NCI-H1092 (cell line): ENCODE measurements at regions not wholly inside any gene's neighbourhood (a gene's known extent, or its start where the extent isn't known, plus 50 kb on each side); places are given as distances from the start of the nearest gene placed in this dataset.
A peak's percentile ranks its signal among the peaks of the same experiment; 100 is the strongest.
"Not testable (repeated sequence)": the region's sequence is repeated elsewhere in the genome, so short reads cannot be mapped to it uniquely, and the experiment has no call there.

Experiments used
- DNase-seq: peaks from one replicate; lab custom pipeline; 2025; lab: John Stamatoyannopoulos, UW

DNA sequence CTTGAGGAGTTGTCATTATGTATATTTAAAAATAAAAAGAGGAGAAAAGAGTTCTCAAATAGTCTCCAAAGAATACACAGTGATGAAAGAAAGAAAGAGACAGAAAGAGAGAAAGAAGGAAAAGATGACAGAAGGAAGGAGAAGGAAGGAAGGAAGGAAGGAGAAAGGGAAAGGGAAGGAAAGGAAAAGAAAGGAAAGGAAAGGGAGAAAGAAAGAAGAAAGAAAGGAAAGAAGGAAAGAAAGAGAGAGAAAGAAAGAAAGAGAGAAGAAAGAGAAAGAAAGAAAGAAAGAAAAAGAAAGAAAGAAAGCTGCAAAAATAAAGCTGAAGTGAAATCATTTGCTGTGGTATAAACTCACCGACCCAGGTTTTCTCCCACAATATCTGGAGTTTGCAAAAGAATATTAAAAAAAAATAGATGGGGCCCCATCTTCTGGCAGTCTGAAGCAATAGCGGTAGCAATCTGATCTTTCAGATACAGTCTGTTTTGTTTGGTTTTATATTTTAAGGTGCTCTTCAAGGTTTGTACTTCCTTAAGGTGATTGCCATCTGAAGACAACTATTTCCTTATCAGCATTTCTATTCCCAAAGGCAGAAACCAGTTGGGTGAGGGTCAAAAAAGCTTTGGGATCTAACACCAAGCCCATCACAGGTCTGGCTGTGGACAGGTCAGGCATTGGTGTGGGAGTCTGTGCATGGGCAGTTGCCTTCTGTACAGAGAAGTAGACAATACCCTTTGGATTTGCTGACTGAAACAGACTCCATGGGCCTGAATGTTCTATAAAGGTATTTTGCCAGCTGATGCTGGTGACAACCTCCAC is 160.4 kb downstream of the CPEB2 start:
- DNase-seq, result no peak

DNA sequence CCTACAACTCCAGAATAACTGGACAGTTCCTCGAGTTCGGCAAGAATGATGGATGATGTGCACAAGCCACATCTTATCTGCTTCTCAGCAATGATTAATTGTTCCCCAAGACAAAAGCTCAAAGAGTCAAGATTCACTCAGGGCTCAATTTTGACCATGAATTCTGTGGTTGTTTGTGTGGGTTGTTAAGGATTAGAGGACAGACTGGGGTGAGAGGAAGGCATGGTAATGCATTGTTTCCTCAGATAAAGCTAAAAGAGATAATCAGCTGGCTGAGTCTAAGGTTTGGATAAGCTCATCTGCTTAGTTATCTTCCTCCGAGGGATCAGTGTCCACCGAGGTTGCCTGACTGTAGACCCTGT is 161.0 kb downstream of the CPEB2 start:
- no peak for DNase-seq

DNA sequence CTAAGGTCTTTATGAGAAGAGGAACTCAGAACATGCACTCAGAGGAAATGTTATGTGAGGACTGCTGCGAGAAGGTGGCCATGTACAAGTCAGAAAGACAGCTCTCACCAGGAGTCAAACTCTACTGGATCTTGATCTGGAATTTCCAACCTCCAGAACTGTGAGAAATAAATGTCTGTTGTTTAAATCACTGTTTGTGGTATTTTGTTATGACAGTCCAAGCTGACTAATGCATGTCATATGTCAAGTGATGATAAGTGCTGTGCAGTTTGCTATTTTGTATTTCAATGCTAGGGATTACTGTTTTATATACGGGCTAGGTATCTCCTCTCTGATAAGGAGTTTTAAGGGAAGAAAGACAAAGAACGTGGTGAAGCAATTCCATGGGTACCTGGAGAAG is 162.3 kb downstream of the CPEB2 start:
- DNase-seq, result no peak

DNA sequence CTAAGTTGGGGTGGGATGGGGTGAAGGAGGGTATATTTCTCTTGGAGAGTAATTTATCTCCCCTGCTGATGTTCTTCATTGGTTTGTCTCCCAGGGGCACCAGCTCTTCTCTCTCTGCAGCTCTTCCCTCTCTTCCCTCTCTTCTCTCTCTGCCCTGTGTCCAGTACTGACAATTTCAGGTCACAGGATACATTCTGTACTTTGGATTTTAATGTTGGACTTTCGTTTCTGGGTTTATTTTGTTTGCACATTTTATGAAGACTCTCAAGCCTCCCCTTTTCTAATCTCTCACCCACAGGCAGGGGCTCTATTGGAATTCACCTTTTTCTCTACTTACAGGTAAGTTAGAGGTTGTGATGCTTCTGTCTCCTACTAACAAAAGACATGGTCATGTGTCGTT is 165.5 kb downstream of the CPEB2 start:
- DNase-seq, result no peak

DNA sequence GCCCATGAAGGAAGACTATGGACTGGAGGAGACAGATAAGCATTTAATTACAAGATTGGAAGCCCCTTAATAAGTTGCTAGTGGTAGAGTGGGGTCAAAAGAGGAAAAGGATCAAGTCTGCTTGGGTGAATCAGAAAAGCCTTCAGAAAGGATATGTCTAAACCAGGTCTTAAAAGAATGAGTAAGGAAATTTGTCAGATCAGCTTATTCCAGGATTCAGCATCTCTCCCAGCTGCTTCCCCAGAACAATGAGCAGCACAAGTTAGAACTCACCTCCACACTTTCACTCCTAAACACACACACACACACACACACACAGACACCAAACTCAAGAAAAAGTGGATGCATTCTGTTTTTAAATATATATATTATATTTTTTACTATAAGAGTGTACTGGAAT is 166.5 kb downstream of the CPEB2 start:
- no peak for DNase-seq

DNA sequence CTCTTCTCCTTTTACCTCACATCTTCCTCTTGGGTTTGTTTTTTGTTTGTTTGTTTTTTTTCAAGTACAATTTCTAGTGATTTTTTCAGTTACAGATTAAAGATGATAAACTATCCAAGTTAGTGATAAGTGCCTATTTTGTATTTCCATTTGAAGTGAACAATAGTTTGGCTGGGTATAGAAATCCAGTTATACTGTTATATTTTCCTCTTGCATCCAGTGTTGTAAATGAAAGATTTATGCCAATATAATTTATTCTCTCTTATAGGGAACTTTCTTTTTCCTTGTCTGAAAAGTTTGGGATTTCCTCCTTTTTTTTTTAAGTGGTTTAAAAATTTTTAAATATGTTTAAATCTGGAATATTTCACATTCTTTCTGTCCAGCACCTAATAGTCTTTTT is 169.4 kb downstream of the CPEB2 start:
- DNase-seq, result no peak

DNA sequence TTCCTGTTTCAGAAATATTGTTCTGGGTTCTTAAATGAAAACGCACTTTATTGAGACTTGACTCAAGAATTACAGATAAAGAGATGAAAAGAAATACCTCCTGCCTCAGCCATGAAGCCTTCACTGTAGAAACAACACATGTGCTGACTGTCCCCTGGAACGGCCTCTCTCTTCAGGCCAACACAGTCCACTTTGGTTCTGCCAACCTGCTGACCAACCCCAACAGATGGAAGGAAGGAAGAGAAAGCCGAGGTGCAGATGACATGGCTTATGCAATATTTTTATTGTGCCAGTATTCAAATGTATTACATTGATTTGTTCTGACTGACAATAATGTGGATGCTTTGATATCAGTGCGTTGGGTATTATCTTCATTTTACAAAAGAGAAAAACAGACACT is 171.0 kb downstream of the CPEB2 start:
- DNase-seq, result no peak

DNA sequence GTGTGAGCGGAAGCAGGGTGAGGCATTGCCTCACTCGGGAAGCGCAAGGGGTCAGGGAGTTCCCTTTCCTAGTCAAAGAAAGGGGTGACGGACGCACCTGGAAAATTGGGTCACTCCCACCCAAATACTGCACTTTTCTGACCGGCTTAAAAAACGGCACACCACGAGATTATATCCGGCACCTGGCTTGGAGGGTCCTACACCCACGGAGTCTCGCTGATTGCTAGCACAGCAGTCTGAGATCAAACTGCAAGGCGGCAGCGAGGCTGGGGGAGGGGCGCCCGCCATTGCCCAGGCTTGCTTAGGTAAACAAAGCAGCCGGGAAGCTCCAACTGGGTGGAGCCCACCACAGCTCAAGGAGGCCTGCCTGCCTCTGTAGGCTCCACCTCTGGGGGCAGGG is 171.9 kb downstream of the CPEB2 start:
- not testable (repeated sequence) for DNase-seq

DNA sequence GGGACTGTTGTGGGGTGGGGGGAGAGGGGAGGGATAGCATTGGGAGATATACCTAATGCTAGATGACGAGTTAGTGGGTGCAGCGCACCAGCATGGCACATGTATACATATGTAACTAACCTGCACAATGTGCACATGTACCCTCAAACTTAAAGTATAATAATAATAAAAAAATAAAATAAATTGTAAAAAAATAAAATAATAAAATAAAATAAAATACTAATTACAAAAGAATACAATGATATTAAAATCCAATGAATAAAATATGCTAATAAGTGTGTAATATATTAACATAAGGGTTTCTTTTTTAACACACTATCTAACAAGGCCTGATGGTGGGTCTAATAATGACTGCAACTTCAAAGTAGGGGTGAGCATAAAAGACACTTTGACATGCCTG is 177.6 kb downstream of the CPEB2 start:
- not testable (repeated sequence) for DNase-seq

DNA sequence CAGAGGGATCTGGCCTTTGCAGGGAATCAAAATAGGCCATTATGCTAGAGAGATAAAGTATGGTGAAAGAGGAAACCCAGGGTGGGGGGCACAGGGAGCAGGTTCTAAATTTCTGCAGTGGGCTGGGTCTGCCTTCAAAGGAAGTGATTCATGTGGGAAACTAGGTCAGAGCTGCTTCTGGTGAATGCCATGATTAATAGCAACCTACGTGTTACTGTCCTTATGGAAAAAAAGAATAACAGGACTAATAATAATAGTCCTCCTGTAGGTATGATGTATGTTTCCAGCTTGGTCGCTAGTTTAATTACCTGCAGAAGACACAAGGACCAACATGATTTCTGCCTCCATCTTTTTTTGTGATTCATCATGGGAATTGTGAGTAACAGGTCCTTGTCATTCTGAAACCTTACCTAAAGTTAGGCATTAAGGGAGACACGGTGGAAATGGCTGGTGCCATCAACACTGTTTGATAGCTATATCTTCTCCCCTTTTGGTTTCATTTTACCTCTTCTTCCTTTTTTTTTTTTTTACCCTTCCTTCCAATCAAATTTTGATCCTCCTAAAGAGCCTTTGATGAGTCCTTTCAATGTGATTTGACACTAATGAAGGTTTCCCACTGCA is 180.4 kb downstream of the CPEB2 start:
- no peak for DNase-seq

DNA sequence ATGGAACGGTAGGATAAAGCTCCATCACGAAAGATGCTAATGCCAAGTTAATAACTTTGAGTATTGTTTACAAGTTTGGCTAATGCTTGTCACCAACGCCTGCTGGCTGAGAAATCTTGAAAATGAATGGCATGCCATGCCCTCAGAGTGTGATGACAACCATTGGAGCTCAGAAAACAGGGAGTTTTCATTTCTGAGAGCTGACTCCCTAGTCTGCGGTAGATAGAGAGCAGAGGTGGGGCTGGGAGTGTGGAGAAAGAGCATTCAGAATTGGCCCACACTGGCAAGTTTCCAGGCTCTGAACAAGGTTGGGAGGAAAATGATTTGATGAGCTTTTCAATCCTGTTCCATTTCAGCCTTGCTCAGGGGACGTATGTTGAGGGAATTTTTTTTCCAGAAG is 183.9 kb downstream of the CPEB2 start:
- peak; percentile 2 for DNase-seq

DNA sequence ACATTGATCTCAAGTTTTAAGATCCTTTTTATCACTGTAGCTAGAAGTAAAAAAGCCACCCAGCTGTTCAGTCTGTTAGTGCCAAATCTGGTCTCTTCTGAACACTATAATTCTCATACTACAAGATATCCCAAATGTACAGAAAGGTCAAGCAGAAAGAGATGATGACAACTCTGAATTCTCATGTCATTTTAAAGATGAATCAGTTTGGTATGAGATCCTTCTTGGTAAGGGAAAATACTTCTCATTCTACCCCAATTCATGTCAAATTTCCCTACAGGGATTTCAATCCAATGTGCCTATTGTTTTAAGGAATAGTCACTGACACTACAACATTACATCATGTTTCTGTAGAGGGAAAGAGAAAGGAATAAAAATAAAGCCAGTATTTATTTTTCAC is 184.5 kb downstream of the CPEB2 start:
- no peak for DNase-seq

DNA sequence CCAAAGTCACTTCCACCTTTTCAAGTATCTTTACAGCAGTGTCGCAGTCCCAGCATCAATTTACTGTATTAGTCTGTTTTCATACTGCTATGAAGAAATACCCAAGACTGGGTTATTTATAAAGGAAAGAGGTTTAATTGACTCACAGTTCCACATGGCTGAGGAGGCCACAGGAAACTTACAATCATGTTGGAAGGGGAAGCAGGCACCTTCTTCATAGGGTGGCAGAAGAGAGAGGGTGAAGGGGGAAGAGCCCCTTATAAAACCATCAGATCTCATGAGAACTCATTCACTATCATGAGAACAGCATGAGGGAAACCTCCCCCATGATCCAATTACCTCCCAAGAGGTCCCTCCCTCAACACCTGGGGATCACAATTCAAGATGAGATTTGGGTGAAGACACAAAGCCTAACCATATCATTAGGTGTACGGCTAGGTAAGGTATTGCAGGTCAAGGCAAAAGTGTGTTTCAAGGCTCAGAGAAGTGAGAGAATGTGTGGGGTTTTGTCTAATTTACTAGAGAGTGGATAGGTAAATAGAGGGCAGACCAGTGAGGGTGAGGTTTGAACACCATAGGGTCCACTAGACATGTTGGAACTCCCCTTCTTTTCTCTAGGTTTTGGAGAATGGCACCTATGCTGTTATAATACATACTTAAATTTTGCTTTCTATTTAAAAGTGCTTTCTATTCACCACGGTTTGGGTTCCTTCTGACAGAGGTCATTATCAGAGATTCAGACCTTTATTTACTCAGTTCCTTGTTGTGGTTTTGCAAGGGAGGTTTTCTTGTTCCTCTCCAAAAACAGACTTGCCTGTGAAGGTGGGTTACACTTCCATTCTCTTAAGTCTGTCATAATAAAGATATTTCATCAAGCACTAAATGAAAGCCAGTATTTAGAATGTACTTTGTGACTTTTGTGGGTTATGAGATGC is 186.6 kb downstream of the CPEB2 start:
- DNase-seq, result no peak

DNA sequence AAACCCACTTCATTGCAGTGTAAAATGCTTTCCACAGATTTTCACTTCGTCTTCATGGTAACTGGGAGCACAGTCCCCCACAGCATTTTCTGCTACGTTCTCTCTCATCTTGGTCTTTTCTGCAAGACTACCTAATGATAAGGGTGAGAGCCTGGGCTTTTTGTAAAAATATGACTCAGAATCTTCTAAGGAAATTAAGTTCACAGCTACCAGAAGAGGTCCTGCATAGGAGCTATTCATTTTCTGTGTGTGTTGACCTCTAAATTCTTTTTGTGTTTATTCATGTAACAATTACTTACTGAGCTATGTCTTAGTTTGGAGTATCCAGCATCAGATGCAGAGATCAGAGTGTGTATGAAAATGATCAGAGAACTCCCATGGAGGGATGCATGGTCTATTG is 192.2 kb downstream of the CPEB2 start:
- no peak for DNase-seq

DNA sequence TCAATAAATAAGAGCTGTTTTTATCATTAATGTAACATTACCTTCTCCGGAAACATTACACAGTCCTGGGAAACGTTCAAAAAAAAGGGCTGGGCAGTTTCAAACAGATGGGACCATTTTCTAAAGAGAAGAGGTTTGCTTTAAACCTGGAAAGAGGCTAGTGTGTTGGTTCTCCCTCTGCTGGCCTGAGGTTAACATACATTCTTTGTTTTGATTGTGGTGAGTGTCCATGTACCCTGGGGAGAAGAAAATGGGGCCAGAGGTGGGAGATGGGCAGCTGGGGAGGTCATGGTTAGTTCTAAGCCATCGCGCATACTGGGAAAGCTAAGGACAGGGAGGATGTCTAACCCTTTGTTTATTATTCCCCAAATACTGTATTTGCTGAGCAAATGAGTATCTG is 194.7 kb downstream of the CPEB2 start:
- DNase-seq, result peak; percentile 23

DNA sequence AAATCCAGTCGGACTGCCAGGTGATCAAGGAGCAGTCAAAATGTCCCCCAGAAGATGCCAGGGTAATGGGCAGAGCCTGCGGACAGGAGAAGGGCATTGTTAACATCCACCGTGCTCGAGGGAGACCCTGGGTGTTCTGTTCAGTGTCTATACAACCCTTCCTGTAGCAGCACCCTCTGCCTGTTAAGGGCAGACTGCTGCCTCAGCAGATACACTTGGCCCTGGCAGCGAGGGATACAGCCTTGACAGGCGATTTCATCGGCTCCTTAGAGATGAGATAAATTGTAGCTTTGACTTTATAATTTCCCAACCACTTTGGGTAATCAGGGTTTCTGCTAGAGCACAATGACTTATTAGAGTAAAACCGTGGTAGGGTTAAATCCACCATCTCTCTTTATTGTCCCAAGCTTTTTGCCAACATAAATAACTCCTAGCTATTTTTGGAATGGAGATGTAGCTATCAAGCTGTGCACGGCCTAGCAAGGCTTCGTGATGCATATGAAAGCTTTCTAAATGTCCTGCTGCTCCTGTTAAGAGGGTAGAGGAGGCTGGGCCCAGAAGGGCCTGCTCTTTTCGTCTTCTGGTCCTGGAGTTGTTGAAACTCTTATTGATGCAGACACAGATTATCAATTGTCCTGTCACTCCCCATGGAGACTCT is 195.9 kb downstream of the CPEB2 start:
- no peak for DNase-seq

DNA sequence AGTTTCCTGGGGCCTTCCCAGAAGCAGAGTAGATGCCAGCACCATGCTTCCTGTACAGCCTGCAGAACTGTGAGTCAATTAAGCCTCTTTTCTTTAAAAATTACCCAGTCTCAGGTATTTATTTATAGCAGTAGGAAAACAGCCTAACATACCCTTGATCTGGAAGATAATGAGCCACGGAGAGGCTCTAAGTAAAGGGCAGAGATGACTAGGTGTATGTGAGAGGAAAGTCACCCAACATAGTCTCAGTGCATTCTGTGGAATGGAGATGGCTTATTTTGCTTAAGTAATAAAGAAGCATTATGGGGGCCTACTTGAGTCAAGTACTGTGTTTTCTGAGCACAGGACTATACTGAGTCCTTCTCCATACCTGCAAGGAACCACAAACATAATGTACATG is 199.5 kb downstream of the CPEB2 start:
- no peak for DNase-seq

DNA sequence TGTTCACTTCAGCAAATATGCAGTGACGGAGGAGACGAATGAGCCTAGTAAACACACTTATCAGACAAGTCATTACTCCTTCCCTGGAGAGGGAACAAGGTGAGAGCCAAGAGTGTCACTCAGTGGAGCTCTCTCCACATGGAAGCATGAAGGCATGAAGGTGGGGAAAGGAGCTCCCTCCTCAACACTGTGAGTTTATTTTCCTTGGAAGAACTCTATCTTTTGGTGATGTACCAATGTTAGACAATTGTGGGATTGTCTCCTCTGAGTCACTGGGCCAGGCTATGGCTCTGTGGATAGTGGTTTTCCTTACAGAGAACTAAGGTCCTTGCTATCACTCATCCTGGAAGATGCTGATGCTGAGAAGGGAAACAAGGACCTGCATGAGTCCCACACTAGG is 200.2 kb downstream of the CPEB2 start:
- DNase-seq, result no peak

DNA sequence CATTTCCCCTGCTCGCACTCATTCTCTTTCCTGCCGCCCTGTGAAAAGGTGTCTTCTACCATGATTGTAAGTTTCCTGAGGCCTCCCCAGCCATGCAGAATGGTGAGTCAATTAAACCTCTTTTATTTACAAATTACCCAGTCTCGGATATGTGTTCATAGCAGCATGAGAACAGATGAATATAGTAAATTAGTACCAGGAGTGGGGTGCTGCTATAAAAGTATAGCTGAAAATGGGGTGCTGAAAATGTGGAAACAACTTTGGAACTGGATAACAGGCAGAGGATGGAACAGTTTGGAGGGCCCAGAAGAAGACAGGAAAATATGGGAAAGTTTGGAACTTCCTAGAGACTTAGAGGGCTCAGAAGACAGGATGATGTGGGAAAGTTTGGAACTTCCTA is 204.2 kb downstream of the CPEB2 start:
- DNase-seq, result not testable (repeated sequence)

DNA sequence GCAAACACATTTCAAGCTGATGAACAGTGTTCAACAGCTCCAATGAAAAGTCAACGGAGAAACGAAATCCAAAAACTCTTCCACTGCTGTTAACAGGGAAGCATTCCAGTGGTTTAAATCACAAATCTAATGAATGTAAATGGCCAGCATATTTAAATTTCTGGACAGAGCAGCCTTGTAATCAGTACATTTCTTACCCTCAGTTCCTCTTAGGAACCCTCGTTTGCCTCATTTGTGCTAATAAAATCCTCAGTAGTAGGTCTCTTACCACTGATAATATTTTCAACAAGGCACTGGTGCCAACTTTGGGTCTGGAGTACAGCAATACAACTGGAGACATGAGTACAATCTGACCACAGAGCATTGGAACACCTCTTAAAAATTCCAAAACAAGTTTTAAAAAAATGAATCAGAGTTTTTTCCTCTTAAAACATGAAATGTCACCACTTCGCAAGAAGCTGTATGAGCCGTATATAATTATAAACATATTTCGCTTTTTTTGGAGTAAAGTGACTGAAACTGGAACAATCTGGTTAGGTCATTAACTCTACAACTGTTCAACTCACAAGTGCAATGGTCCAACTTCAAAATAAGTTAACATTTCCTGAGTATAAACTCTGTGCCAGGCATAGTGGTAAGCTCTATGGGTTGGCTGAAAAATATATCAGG is 211.2 kb downstream of the CPEB2 start:
- no peak for DNase-seq

DNA sequence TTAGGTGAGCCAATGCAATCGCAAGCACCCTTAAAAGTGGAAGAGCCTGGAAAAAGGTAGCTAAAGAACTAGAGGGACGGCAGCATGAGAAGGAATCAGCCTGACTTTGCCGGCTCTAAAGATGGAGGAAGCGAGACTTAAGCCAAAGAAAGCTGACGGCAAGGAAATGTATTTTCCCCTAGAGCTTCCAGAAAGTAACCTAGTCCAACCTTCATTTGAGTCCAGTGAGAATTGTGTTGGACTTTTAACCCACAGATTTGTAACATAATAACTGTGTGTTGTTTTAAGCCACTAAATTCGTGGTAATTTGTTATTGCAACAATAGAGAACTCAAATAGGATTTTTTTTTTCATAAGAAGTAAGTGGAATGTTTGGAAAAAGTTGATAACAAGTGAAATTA is 212.7 kb upstream of the C1QTNF7 start:
- DNase-seq, result no peak

DNA sequence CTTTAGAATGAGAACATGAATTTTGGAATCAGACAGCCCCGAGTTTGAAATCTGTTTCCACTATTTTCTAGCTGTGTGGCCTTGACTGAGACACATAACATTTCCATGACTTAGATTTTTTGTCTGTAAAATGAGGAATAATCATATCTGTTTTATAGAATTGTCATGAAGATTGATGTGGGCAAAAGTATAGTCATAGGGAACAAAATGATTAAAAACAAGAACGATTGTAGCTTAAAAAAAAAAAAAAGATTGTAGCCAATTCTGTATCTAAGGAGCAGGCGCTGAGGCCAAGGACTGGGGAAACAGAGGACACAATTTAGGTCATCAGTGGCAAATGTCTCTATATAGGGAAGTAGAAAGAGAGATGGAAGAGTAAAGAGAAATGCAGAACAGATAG is 201.6 kb upstream of the C1QTNF7 start:
- DNase-seq, result no peak
